ENCODE measurements at regions not wholly inside any gene's neighbourhood (a gene's known extent, or its start where the extent isn't known, plus 50 kb on each side); places are given as distances from the start of the nearest gene placed in this dataset.

DNA sequence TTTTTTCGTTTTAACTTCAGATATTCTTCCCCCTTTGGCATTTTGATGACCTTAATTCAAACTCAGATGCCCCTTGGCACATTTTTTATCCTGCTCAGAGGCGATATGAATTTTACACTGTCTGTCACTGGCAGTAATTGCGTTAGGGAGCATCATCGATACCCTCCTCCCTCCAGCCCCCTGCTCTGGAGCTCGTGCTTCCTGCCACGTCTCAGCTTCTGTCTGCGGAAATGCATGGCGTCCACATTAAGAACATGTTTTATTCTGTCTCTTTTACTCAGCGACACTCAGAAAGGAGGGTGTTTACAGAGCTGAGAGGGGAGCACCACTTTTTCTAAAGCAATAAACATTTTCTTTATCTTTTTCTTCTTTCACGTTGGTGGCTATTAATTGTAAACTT lies 254.2 kb downstream of the EBLN2 start:
- Histone ChIP-seq H3K23ac (ENCODE audit: insufficient read length, low read depth, low read length) (no peak overlapping the region), H3K27me3 (ENCODE audit: insufficient read depth, low read length) (no peaks in the 10 kb centered on the region), H4K8ac (replicated peaks; ENCODE audit: insufficient read length, low read depth, low read length) (no peak overlapping the region), H3T11ph (ENCODE audit: low read length) (no peak overlapping the region), H2AFZ (ENCODE audit: low read length) (no peak overlapping the region), H3K9ac (ENCODE audit: extremely low read depth, insufficient read length, low read length) (no peak overlapping the region), H4K20me1 (ENCODE audit: control insufficient read depth, insufficient read depth, insufficient read length) (no peaks in the 10 kb centered on the region), H3K79me1 (ENCODE audit: insufficient read depth, low read depth, low read length, poor library complexity, severe bottlenecking) (no peaks in the 10 kb centered on the region), H2BK15ac (ENCODE audit: low read depth, low read length) (no peak overlapping the region), H3K4ac (ENCODE audit: low read depth, low read length) (no peak overlapping the region), H4K91ac (ENCODE audit: insufficient read length, low read depth, low read length) (no peak overlapping the region), H2BK20ac (ENCODE audit: low read depth, low read length, poor library complexity, severe bottlenecking) (no peak overlapping the region), H3K23me2 (ENCODE audit: insufficient read length, low read depth, low read length, poor library complexity, severe bottlenecking) (no peaks in the 10 kb centered on the region), H3K56ac (ENCODE audit: insufficient read length, low read depth, low read length) (no peak overlapping the region), H4K5ac (ENCODE audit: insufficient read length, low read depth, low read length) (no peak overlapping the region), H3K14ac (ENCODE audit: insufficient read depth, low read length) (no peak overlapping the region), H2BK120ac (ENCODE audit: low read depth, low read length, poor library complexity, severe bottlenecking) (no peak overlapping the region), H3K79me2 (ENCODE audit: insufficient read depth, low read length) (no peaks in the 10 kb centered on the region), H2BK5ac (ENCODE audit: insufficient read length, low read length) (no peak overlapping the region), H2BK12ac (ENCODE audit: insufficient read length, low read depth, low read length) (no peak overlapping the region), H3K9me3 (ENCODE audit: control insufficient read depth, low read depth, low read length) (no peaks in the 10 kb centered on the region), H3K4me2 (ENCODE audit: insufficient read depth, insufficient read length, low read length) (no peak overlapping the region), H2AK5ac (ENCODE audit: insufficient read length, low read length) (no peak overlapping the region), H3K18ac (ENCODE audit: insufficient read length, low read depth, low read length) (no peak overlapping the region), H3K4me1 (ENCODE audit: insufficient read depth, low read length) (no peaks in the 10 kb centered on the region), H3K27ac (ENCODE audit: insufficient read length, low read depth, low read length) (no peak overlapping the region)
- Mint-ChIP-seq H3K27me3 (ENCODE audit: low read depth) (no peaks in the 10 kb centered on the region), H3K9me3 (no peaks in the 10 kb centered on the region), H3K36me3 (ENCODE audit: insufficient read depth in 1 of 3, low read depth in 3 of 3) (no peaks in the 10 kb centered on the region), H3K4me3 (no peak overlapping the region), H3K4me1 (no peaks in the 10 kb centered on the region), H3K27ac (no peak overlapping the region)
- DNase-seq = no peak
- TF ChIP-seq, protein P1, sequence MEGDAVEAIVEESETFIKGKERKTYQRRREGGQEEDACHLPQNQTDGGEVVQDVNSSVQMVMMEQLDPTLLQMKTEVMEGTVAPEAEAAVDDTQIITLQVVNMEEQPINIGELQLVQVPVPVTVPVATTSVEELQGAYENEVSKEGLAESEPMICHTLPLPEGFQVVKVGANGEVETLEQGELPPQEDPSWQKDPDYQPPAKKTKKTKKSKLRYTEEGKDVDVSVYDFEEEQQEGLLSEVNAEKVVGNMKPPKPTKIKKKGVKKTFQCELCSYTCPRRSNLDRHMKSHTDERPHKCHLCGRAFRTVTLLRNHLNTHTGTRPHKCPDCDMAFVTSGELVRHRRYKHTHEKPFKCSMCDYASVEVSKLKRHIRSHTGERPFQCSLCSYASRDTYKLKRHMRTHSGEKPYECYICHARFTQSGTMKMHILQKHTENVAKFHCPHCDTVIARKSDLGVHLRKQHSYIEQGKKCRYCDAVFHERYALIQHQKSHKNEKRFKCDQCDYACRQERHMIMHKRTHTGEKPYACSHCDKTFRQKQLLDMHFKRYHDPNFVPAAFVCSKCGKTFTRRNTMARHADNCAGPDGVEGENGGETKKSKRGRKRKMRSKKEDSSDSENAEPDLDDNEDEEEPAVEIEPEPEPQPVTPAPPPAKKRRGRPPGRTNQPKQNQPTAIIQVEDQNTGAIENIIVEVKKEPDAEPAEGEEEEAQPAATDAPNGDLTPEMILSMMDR (conservative IDR thresholded peaks at IDR 0.05) = no peak
- no CpG with 5 or more reads among the region's 10 CpGs for WGBS (ENCODE audit: extremely low coverage, insufficient read length, low lambda C conversion rate)
